Activated T-helper 2 cell treated with anti-CD3 and anti-CD28 coated beads, Interferon-gamma antibody, Interleukin-2, Interleukin-4, amounts not matched to agents 10 μg/mL and 5 μg/mL and 100 μg/mL, durations not matched to agents 14 hours and 24 hours and 36 hours (primary cell): ENCODE measurements at regions not wholly inside any gene's neighbourhood (a gene's known extent, or its start where the extent isn't known, plus 50 kb on each side); places are given as distances from the start of the nearest gene placed in this dataset.
"Not testable (repeated sequence)": the region's sequence is repeated elsewhere in the genome, so short reads cannot be mapped to it uniquely, and the experiment has no call there.

ENCODE experiments used
- DNase-seq: peaks from one replicate; pipeline ENCODE4 v3.0.0; 2021; ENCODE audit warnings: low spot score
- H3K27ac Mint-ChIP-seq: one replicate; pipeline ENCODE4 v1.8.0; 2021; ENCODE audit warnings: mixed read lengths
- H3K27me3 Mint-ChIP-seq: one replicate; pipeline ENCODE4 v1.8.0; 2021; ENCODE audit warnings: low read depth, mixed read lengths
- H3K36me3 Mint-ChIP-seq: one replicate; pipeline ENCODE4 v1.8.0; 2021; ENCODE audit warnings: low read depth, mixed read lengths
- H3K4me1 Mint-ChIP-seq: one replicate; pipeline ENCODE4 v1.8.0; 2021; ENCODE audit warnings: low read depth, mixed read lengths
- H3K4me3 Mint-ChIP-seq: one replicate; pipeline ENCODE4 v1.8.0; 2021; ENCODE audit warnings: low read depth, mild to moderate bottlenecking, moderate library complexity, mixed read lengths
- H3K9me3 Mint-ChIP-seq: one replicate; pipeline ENCODE4 v1.8.0; 2021; ENCODE audit warnings: mixed read lengths
- intact Hi-C: fragments of 100-400 bp; cut with micrococcal nuclease; formaldehyde crosslinking; loops from one replicate; pipeline ENCODE4 v1.15.1; 2023

GRCh38 chr12:38123028-38123427, 193.5 kb upstream of the ALG10B start:
- H3K9me3 Mint-ChIP-seq, H3K4me1 Mint-ChIP-seq, H3K36me3 Mint-ChIP-seq, DNase-seq, H3K4me3 Mint-ChIP-seq, intact Hi-C loops, H3K27me3 Mint-ChIP-seq, H3K27ac Mint-ChIP-seq: not testable (repeated sequence)

GRCh38 chr12:38123566-38124246, 192.9 kb upstream of the ALG10B start:
- Mint-ChIP-seq H3K27me3 (no peaks in the 10 kb centered on the region), H3K4me3 (no peak overlapping the region), H3K4me1 (no peaks in the 10 kb centered on the region)

DNA sequence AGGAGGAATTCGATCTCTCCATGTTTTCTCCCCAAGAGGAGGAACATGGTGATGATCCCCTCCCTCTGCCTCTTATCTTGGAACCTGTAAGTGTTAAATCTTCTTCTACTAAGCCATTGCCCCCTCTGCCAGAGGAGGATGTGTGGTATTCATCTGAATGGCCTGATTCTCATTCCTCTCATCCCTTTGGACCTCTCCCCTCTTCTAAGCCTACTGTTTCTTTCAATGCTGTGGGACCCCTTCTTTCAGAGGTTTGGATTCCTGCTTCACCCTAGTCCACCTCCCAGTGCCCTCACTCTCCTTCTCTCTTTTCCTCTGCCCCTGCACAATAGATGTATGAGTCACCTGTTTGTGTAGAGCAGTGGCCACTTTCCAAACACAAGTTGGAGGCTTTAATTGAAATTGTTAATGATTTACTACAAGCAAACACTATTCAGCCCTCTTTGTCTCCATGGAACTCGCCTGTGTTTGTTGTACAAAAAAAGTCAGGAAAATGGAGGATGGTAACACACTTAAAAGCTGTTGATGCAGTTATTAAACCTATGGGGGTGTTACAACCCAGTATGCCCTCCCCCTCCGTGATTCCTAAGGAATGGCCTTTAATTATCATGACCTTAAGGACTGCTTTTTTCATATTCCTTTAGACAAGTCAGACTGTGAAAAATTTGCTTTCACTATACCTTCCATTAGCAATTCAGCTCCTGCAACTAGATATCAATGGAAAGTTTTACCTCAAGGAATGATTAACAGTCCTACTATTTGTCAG, 192.1 kb upstream of the ALG10B start:
- Mint-ChIP-seq H3K27ac (no peak overlapping the region), H3K36me3 (no peaks in the 10 kb centered on the region), H3K9me3 (no peaks in the 10 kb centered on the region), H3K4me1 (no peaks in the 10 kb centered on the region), H3K27me3 (no peaks in the 10 kb centered on the region), H3K4me3 (no peak overlapping the region)
- intact Hi-C loops: no loop called here
- no peak for DNase-seq

More at GRCh38 chr12:38123566-38124246, 192.9 kb upstream of the ALG10B start:
- Mint-ChIP-seq H3K9me3 (peaks cover 2% of the 10 kb centered on the region), H3K36me3 (no peaks in the 10 kb centered on the region), H3K27ac (no peak overlapping the region)
- intact Hi-C loops: no loop called here
- DNase-seq: no peak

- Mint-ChIP-seq H3K4me3 (no peak overlapping the region), H3K4me1 (no peaks in the 10 kb centered on the region), H3K9me3 (no peaks in the 10 kb centered on the region), H3K36me3 (no peaks in the 10 kb centered on the region), H3K27ac (no peak overlapping the region), H3K27me3 (no peaks in the 10 kb centered on the region)
- DNase-seq: no peak
- intact Hi-C loops: no loop called here
Observed at GRCh38 chr12:38132139-38132538, 184.4 kb upstream of the ALG10B start.

DNA sequence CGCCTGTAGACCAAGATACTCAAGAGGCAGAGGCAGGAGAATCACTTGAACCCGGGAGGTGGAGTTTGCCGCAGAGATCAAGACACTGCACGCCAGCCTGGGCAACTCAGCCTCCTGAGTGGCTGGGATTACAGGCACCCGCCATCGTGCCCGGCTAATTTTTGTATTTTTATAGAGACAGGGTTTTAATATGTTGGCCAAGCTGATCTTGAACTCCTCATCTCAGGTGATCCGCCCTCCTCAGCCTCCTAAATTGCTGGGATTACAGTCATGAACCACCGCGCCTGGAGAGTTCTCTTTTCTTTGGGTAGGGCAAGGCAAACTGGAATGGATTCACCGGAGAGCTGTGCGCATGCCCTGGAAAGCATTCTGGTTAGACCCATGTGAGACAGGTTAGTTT, 179.3 kb upstream of the ALG10B start:
- Mint-ChIP-seq H3K27ac (no peak overlapping the region), H3K27me3 (no peaks in the 10 kb centered on the region)
- intact Hi-C loops: loop anchor here (5.0 kb wide), 1 partner anchor 770 kb away; the partner anchor contains the start of gene CPNE8

GRCh38 chr12:38137716-38138115, 178.9 kb upstream of the ALG10B start:
- Mint-ChIP-seq H3K36me3 (no peaks in the 10 kb centered on the region), H3K9me3 (no peaks in the 10 kb centered on the region), H3K27ac (no peak overlapping the region), H3K4me3 (peak overlapping the region; percentile 78), H3K27me3 (no peaks in the 10 kb centered on the region), H3K4me1 (peaks cover 8% of the 10 kb centered on the region)
- DNase-seq: no peak
- intact Hi-C loops: loop anchor here (1.0 to 5.0 kb wide), 2 partner anchors 179 to 770 kb away; partner anchors contain the start of genes ALG10B and CPNE8

More for the DNA sequence above, 179.3 kb upstream of the ALG10B start:
- no peaks in the 10 kb centered on the region for H3K36me3 Mint-ChIP-seq
- H3K4me3 Mint-ChIP-seq: no peak overlapping the region
- H3K4me1 Mint-ChIP-seq: peaks cover 8% of the 10 kb centered on the region
- no peaks in the 10 kb centered on the region for H3K9me3 Mint-ChIP-seq
- no peak for DNase-seq

- Mint-ChIP-seq H3K4me3 (peak overlapping the region; percentile 78), H3K27ac (no peak overlapping the region), H3K9me3 (no peaks in the 10 kb centered on the region), H3K27me3 (no peaks in the 10 kb centered on the region), H3K4me1 (peaks cover 8% of the 10 kb centered on the region), H3K36me3 (no peaks in the 10 kb centered on the region)
- intact Hi-C loops: loop anchor here (1.0 to 5.0 kb wide), 2 partner anchors 178 to 769 kb away; partner anchors contain the start of genes ALG10B and CPNE8
- peak; percentile 26 for DNase-seq
Observed at GRCh38 chr12:38138225-38139221, 178.1 kb upstream of the ALG10B start.

DNA sequence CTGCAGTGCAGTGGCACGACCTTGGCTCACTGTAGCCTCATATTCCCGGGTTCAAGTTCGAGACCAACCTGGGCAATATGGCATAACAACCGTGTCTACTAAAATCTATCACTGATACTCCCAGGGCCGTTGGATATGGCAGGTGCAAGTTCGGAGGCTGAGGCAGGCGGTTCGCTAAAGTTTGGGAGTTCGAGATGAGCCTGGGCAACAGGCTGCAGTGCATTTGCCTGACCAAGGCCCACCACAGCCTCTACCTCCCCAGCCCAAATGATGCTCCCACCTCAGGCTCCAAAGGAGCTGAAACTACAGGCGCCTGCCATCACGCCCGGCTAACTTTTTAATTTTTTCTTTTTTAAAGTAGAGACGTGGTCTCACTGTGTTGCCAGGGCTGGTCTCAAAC, 177.1 kb upstream of the ALG10B start:
- DNase-seq: no peak
- H3K4me1 Mint-ChIP-seq: peaks cover 8% of the 10 kb centered on the region
- H3K4me3 Mint-ChIP-seq: no peak overlapping the region
- no peak overlapping the region for H3K27ac Mint-ChIP-seq
- no peaks in the 10 kb centered on the region for H3K36me3 Mint-ChIP-seq
- H3K9me3 Mint-ChIP-seq: no peaks in the 10 kb centered on the region
- intact Hi-C loops: loop anchor here (5.0 kb wide), 1 partner anchor 768 kb away; the partner anchor contains the start of gene CPNE8
- no peaks in the 10 kb centered on the region for H3K27me3 Mint-ChIP-seq

- no peak for DNase-seq
- Mint-ChIP-seq H3K4me1 (peaks cover 8% of the 10 kb centered on the region), H3K27ac (no peak overlapping the region), H3K9me3 (peaks cover 3% of the 10 kb centered on the region), H3K27me3 (no peaks in the 10 kb centered on the region), H3K4me3 (no peak overlapping the region), H3K36me3 (no peaks in the 10 kb centered on the region)
- intact Hi-C loops: no loop called here
Observed at GRCh38 chr12:38141239-38141638, 175.3 kb upstream of the ALG10B start.

DNA sequence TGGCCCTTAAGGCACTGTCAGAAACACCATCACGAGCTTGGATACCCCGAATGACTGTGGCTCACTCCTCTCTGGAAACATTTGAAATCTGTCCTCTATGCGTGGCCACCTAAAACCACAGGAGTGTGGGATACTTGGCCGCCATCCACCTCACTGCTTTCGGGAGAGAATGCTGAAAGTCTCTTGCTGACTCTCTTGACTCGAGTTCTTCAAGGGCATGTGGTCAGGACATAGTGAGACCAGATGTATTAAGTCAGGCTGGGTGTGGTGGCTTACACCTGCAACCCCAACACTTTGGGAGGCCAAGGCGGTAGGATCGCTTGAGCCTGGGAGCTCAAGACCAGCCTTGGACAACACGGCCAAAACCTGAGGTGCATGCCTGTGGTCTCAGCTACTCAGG, 174.7 kb upstream of the ALG10B start:
- no peaks in the 10 kb centered on the region for H3K27me3 Mint-ChIP-seq

GRCh38 chr12:38142974-38143373, 173.6 kb upstream of the ALG10B start:
- Mint-ChIP-seq H3K36me3 (no peaks in the 10 kb centered on the region), H3K4me1 (peaks cover 8% of the 10 kb centered on the region), H3K4me3 (no peak overlapping the region), H3K27ac (no peak overlapping the region), H3K9me3 (peaks cover 13% of the 10 kb centered on the region), H3K27me3 (no peaks in the 10 kb centered on the region)
- intact Hi-C loops: no loop called here
- no peak for DNase-seq

More for the DNA sequence above, 174.7 kb upstream of the ALG10B start:
- Mint-ChIP-seq H3K27ac (no peak overlapping the region), H3K36me3 (no peaks in the 10 kb centered on the region), H3K4me1 (peaks cover 8% of the 10 kb centered on the region), H3K4me3 (no peak overlapping the region), H3K9me3 (peaks cover 3% of the 10 kb centered on the region)
- intact Hi-C loops: no loop called here
- no peak for DNase-seq

DNA sequence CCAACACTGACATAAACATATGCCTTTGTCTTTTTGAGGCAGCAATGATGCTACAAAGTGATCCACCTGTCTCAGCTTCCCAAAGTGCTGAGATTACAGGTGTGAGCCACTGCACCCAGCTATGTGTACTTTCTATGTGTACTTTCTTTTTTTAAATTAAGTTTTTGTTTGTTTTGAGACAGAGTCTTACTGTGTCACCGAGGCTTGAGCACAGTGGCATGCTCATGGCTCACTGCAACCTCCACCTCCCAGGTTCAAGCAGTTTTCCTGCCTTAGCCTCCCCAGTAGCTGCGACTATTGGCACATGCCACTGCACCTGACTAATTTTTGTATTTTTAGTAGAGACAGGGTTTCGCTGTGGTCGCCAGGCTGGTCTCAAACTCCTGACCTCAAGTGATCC, 172.5 kb upstream of the ALG10B start:
- Mint-ChIP-seq H3K36me3 (no peaks in the 10 kb centered on the region), H3K27me3 (no peaks in the 10 kb centered on the region), H3K27ac (no peak overlapping the region), H3K4me1 (peaks cover 3% of the 10 kb centered on the region), H3K4me3 (no peak overlapping the region), H3K9me3 (peaks cover 24% of the 10 kb centered on the region)
- no peak for DNase-seq
- intact Hi-C loops: no loop called here
